ENCODE measurements at regions not wholly inside any gene's neighbourhood (a gene's known extent, or its start where the extent isn't known, plus 50 kb on each side); places are given as distances from the start of the nearest gene placed in this dataset.

DNA sequence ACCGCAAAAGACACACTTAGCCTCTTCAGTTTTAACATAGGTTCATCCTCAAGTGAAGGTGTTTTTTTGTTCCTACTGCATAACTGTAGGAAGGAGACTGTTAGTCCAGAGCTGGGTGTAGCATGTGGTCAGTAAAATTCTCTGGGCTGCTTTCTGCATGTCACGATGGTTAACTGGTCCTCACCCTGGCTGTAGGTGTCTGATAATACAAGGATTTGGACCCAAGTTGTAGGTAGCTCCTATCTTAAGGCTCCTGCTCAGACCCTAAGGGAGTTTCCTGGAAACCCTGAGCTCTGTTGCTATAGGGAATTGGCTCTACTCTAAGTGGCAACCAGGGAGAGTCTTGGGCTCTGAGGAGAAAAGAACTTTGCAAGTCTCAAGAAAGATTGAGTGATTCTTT lies 112.9 kb downstream of the SAMD9 start:
- Histone ChIP-seq H3K4me1 (ENCODE audit: control insufficient read depth, insufficient read depth, low read length, poor library complexity, severe bottlenecking) (no peaks in the 10 kb centered on the region), H3K4me3 (ENCODE audit: insufficient read depth, low read depth, low read length, poor library complexity, severe bottlenecking) (no peak overlapping the region), H3K27me3 (replicated peaks; ENCODE audit: control insufficient read depth, insufficient read depth, low read length, poor library complexity, severe bottlenecking) (no peaks in the 10 kb centered on the region)

DNA sequence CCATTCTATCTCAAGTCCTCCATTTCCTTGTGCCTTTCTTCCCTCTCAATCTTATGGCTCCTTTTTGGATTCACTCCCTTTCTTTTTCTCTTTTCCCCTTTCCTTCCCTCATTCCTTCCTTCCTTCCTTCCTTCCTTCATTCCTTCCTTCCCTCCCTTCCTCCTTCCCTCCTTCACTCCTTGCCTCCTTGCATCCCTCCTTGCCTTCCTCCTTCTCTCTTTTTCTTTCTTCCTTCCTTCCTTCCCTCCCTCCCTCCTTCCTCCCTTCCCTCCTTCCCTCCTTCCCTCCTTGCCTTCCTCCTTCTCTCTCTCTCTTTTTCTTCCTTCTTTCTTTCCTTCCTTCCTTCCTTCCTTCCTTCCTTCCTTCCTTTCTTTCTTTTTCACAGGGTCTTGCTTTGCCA lies 120.1 kb downstream of the SAMD9 start:
- no peaks in the 10 kb centered on the region for H3K36me3 ChIP-seq (ENCODE audit: control insufficient read depth, insufficient read depth, low read length)
- no peaks in the 10 kb centered on the region for H3K9me3 ChIP-seq (ENCODE audit: control insufficient read depth, low read length)
- H3K27ac ChIP-seq (ENCODE audit: insufficient read depth, low read length, poor library complexity, severe bottlenecking) = no peak overlapping the region
- H3K27me3 ChIP-seq (replicated peaks; ENCODE audit: control insufficient read depth, insufficient read depth, low read length, poor library complexity, severe bottlenecking) = no peaks in the 10 kb centered on the region
- no peaks in the 10 kb centered on the region for H3K4me1 ChIP-seq (ENCODE audit: control insufficient read depth, insufficient read depth, low read length, poor library complexity, severe bottlenecking)
- no peak for DNase-seq
- no peak overlapping the region for H3K4me3 ChIP-seq (ENCODE audit: insufficient read depth, low read depth, low read length, poor library complexity, severe bottlenecking)

More for the DNA sequence above, 112.9 kb downstream of the SAMD9 start:
- no peak overlapping the region for H3K27ac ChIP-seq (ENCODE audit: insufficient read depth, low read length, poor library complexity, severe bottlenecking)
- no peaks in the 10 kb centered on the region for H3K9me3 ChIP-seq (ENCODE audit: control insufficient read depth, low read length)
- no peak for DNase-seq
- H3K36me3 ChIP-seq (ENCODE audit: control insufficient read depth, insufficient read depth, low read length) = no peaks in the 10 kb centered on the region

DNA sequence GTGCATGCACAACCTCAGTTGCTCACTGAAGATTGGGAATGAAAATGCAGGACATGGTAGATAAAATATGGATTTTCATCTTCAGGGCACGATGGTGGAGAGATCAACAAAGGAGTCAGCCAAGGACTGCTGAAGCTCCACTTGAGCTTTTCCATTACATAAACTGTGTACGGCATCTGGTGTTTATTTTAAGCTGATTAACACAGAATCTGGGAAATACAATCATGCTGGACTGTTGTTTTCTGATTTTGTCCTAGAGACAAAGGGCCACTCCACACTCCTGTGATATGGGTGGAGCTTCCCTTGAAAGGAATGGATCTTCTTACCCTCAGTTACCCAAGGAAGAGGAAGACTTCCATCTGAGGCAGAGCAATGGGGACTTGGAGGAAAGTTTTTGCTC lies 120.6 kb downstream of the SAMD9 start:
- Histone ChIP-seq H3K4me3 (ENCODE audit: insufficient read depth, low read depth, low read length, poor library complexity, severe bottlenecking) (no peak overlapping the region), H3K36me3 (ENCODE audit: control insufficient read depth, insufficient read depth, low read length) (no peaks in the 10 kb centered on the region), H3K27ac (ENCODE audit: insufficient read depth, low read length, poor library complexity, severe bottlenecking) (no peak overlapping the region), H3K27me3 (replicated peaks; ENCODE audit: control insufficient read depth, insufficient read depth, low read length, poor library complexity, severe bottlenecking) (no peaks in the 10 kb centered on the region), H3K4me1 (ENCODE audit: control insufficient read depth, insufficient read depth, low read length, poor library complexity, severe bottlenecking) (no peaks in the 10 kb centered on the region), H3K9me3 (ENCODE audit: control insufficient read depth, low read length) (no peaks in the 10 kb centered on the region)
- no peak for DNase-seq

DNA sequence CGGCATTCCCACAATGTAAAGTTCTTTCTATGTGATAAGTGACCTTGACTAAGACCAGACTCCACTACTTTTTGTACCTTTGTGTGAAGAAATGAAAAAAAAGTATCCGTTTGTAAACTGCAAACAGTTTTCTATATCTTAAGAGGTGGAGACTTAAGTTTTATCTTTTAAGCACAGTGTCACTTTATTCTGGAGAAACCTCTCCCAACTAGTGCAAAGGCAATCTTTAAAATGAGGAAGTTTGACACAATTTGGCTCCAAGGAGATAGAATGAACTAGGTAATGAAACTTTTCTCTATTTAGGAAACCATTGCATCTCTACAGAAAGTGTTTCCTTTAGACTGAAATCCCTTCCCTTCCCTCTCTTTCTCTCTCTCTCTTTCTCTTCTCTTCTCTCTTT lies 122.9 kb downstream of the SAMD9 start:
- DNase-seq = no peak
- H3K4me1 ChIP-seq (ENCODE audit: control insufficient read depth, insufficient read depth, low read length, poor library complexity, severe bottlenecking) = no peaks in the 10 kb centered on the region

DNA sequence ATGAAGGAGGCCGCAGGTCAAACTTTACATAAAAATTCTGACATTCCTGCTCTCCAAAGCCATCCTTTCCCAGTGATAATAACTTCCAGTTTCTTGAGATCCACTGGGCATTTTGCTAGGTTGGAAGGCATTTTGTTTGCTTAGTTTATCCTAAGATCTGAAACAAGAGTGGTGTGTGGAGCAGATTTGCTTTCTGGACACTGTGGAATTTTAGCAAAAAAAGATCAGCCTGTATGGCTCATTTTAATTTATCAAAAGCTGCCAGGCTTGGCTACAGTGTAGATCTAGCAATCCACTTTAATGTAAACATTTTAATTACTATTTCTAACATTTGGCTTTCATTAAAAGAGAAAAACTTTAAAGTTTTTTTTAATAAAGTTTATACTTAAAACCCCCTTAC lies 124.8 kb downstream of the SAMD9 start:
- H3K4me1 ChIP-seq (ENCODE audit: control insufficient read depth, insufficient read depth, low read length, poor library complexity, severe bottlenecking) = no peaks in the 10 kb centered on the region
- no peaks in the 10 kb centered on the region for H3K36me3 ChIP-seq (ENCODE audit: control insufficient read depth, insufficient read depth, low read length)
- no peak overlapping the region for H3K4me3 ChIP-seq (ENCODE audit: insufficient read depth, low read depth, low read length, poor library complexity, severe bottlenecking)
- DNase-seq = no peak
- no peak overlapping the region for H3K27ac ChIP-seq (ENCODE audit: insufficient read depth, low read length, poor library complexity, severe bottlenecking)
- no peaks in the 10 kb centered on the region for H3K9me3 ChIP-seq (ENCODE audit: control insufficient read depth, low read length)
- no peaks in the 10 kb centered on the region for H3K27me3 ChIP-seq (replicated peaks; ENCODE audit: control insufficient read depth, insufficient read depth, low read length, poor library complexity, severe bottlenecking)

More for the DNA sequence above, 122.9 kb downstream of the SAMD9 start:
- Histone ChIP-seq H3K9me3 (ENCODE audit: control insufficient read depth, low read length) (no peaks in the 10 kb centered on the region), H3K4me3 (ENCODE audit: insufficient read depth, low read depth, low read length, poor library complexity, severe bottlenecking) (no peak overlapping the region), H3K36me3 (ENCODE audit: control insufficient read depth, insufficient read depth, low read length) (no peaks in the 10 kb centered on the region), H3K27me3 (replicated peaks; ENCODE audit: control insufficient read depth, insufficient read depth, low read length, poor library complexity, severe bottlenecking) (no peaks in the 10 kb centered on the region), H3K27ac (ENCODE audit: insufficient read depth, low read length, poor library complexity, severe bottlenecking) (no peak overlapping the region)

DNA sequence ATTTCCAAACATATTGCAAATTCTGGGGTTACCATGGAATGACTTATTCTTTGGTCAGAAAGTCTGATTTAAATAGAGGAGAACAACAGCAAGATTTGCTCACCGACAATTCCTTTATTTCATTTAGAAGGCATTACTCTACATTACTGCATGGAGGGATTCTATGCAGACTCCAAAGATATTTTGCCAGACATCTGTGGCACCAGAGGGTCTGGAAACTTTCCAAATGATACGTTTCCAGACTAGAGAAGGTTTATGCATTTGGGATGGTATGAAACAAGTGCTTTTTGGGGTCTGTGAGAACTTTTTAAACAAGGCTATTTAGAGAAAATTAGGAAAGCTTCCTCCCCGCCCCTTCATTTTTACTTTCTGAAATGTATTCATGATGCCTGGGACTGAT lies 125.3 kb downstream of the SAMD9 start:
- Histone ChIP-seq H3K4me1 (ENCODE audit: control insufficient read depth, insufficient read depth, low read length, poor library complexity, severe bottlenecking) (no peaks in the 10 kb centered on the region), H3K9me3 (ENCODE audit: control insufficient read depth, low read length) (no peaks in the 10 kb centered on the region), H3K36me3 (ENCODE audit: control insufficient read depth, insufficient read depth, low read length) (no peaks in the 10 kb centered on the region), H3K4me3 (ENCODE audit: insufficient read depth, low read depth, low read length, poor library complexity, severe bottlenecking) (no peak overlapping the region), H3K27me3 (replicated peaks; ENCODE audit: control insufficient read depth, insufficient read depth, low read length, poor library complexity, severe bottlenecking) (no peaks in the 10 kb centered on the region), H3K27ac (ENCODE audit: insufficient read depth, low read length, poor library complexity, severe bottlenecking) (no peak overlapping the region)
- no peak for DNase-seq

DNA sequence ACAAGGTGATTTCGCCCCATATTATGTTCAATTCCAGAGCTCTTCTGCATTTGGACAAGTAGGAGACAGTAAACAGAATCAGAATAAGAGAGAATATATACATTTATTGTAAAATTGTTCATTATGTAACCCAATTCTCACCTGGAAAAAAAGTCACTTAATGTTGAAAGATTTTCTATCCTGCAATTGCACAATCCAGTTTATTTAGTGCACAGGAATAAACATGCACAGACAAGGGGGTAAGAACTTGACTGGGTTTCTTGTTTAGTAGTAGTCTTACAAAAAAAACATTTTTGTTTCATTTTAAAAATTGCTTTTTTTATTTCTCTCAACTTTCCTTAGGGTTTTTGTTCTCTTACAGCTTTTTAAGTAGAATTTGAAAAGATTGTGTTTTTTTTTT lies 126.6 kb downstream of the SAMD9 start:
- Histone ChIP-seq H3K36me3 (ENCODE audit: control insufficient read depth, insufficient read depth, low read length) (no peaks in the 10 kb centered on the region), H3K4me1 (ENCODE audit: control insufficient read depth, insufficient read depth, low read length, poor library complexity, severe bottlenecking) (no peaks in the 10 kb centered on the region), H3K27ac (ENCODE audit: insufficient read depth, low read length, poor library complexity, severe bottlenecking) (no peak overlapping the region), H3K9me3 (ENCODE audit: control insufficient read depth, low read length) (no peaks in the 10 kb centered on the region), H3K4me3 (ENCODE audit: insufficient read depth, low read depth, low read length, poor library complexity, severe bottlenecking) (no peak overlapping the region), H3K27me3 (replicated peaks; ENCODE audit: control insufficient read depth, insufficient read depth, low read length, poor library complexity, severe bottlenecking) (no peaks in the 10 kb centered on the region)
- DNase-seq = no peak

DNA sequence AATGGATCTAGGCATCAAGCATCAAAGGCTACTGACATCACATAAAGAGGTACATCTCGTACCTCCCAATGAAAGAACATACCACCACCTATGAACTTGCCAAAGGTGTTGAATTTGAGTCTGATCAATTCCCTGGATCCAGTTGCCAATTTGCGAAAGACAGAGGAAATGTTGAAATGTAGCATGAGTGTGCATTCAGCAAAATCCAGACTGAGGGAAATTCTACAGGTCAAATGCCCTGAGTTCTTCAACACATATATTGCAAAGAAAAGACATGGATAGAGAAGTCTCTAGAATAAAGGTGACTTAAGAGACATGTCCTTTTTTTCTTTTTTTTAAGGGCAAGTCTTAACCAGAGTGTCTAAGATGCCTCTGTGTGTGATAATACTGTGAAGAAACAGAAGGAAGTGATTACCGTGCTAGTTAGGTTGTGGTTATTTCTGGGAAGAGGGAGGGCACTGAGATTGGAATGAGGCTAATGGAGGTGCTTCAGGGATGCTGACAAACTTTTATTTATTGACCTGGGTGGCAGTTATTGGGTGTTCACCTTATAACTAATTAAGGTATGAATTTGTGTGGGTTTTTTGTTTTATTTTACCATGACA lies 128.7 kb downstream of the SAMD9 start:
- Histone ChIP-seq H3K36me3 (ENCODE audit: control insufficient read depth, insufficient read depth, low read length) (no peaks in the 10 kb centered on the region), H3K9me3 (ENCODE audit: control insufficient read depth, low read length) (no peaks in the 10 kb centered on the region), H3K4me3 (ENCODE audit: insufficient read depth, low read depth, low read length, poor library complexity, severe bottlenecking) (no peak overlapping the region), H3K4me1 (ENCODE audit: control insufficient read depth, insufficient read depth, low read length, poor library complexity, severe bottlenecking) (no peaks in the 10 kb centered on the region), H3K27me3 (replicated peaks; ENCODE audit: control insufficient read depth, insufficient read depth, low read length, poor library complexity, severe bottlenecking) (no peaks in the 10 kb centered on the region), H3K27ac (ENCODE audit: insufficient read depth, low read length, poor library complexity, severe bottlenecking) (no peak overlapping the region)
- DNase-seq = no peak

DNA sequence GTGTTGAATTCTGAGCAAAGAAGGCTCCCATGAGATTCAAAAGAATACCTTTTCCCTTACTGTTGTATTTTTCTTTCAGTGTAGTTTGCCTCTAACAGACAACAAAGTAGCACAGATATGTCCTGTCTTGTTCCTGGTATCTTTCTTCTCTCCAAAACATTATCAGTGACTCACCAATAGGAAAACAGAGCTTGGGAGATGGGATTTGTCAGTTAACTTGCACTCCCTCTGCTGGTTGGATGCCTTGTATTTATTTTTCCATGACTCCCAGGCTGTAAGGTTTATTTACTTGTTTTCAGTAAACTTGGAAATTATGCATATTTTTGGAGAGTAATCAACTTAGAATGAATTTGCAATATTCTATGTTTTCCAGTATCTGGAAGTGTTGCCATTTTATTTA lies 129.7 kb downstream of the SAMD9 start:
- Histone ChIP-seq H3K9me3 (ENCODE audit: control insufficient read depth, low read length) (no peaks in the 10 kb centered on the region), H3K4me3 (ENCODE audit: insufficient read depth, low read depth, low read length, poor library complexity, severe bottlenecking) (no peak overlapping the region), H3K36me3 (ENCODE audit: control insufficient read depth, insufficient read depth, low read length) (no peaks in the 10 kb centered on the region), H3K4me1 (ENCODE audit: control insufficient read depth, insufficient read depth, low read length, poor library complexity, severe bottlenecking) (no peaks in the 10 kb centered on the region), H3K27me3 (replicated peaks; ENCODE audit: control insufficient read depth, insufficient read depth, low read length, poor library complexity, severe bottlenecking) (no peaks in the 10 kb centered on the region), H3K27ac (ENCODE audit: insufficient read depth, low read length, poor library complexity, severe bottlenecking) (no peak overlapping the region)
- no peak for DNase-seq

DNA sequence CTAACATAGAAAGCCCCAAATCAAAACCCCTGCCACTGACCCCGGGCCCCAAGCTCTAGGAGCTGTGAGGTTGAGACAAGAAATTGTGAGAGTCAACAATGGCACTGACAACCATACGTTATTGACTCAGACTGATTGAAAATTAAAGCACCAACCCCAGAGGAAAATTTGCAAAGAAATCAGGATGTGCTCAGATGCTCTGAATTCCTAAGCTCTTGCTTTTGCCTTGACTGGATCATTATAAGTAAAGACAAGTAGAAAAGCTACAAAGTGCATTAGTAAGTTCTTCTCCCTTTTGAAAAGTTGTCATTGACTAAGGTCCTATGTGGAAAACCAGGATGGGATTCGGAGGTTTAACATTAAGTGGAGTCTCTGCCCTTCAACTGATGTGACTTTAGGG lies 130.2 kb downstream of the SAMD9 start:
- Histone ChIP-seq H3K9me3 (ENCODE audit: control insufficient read depth, low read length) (no peaks in the 10 kb centered on the region), H3K27ac (ENCODE audit: insufficient read depth, low read length, poor library complexity, severe bottlenecking) (no peak overlapping the region), H3K27me3 (replicated peaks; ENCODE audit: control insufficient read depth, insufficient read depth, low read length, poor library complexity, severe bottlenecking) (no peaks in the 10 kb centered on the region), H3K36me3 (ENCODE audit: control insufficient read depth, insufficient read depth, low read length) (no peaks in the 10 kb centered on the region), H3K4me1 (ENCODE audit: control insufficient read depth, insufficient read depth, low read length, poor library complexity, severe bottlenecking) (no peaks in the 10 kb centered on the region), H3K4me3 (ENCODE audit: insufficient read depth, low read depth, low read length, poor library complexity, severe bottlenecking) (no peak overlapping the region)
- no peak for DNase-seq

Data from effector memory CD4-positive, alpha-beta T cell (primary cell).